UCSD-AML1 (cell line): ENCODE measurements at regions not wholly inside any gene's neighbourhood (a gene's known extent, or its start where the extent isn't known, plus 50 kb on each side); places are given as distances from the start of the nearest gene placed in this dataset.
"Not testable (repeated sequence)": the region's sequence is repeated elsewhere in the genome, so short reads cannot be mapped to it uniquely, and the experiment has no call there.

Experiments
- DNase-seq: peaks from one replicate; lab custom pipeline; 2025; ENCODE audit not compliant: unreplicated experiment; lab: John Stamatoyannopoulos, UW

- no peak for DNase-seq
Measured at GRCh38 chr14:85052646-85053045, 477.3 kb upstream of the FLRT2 start.

- no peak for DNase-seq
Measured at GRCh38 chr14:85054178-85054577, 475.8 kb upstream of the FLRT2 start.

GRCh38 chr14:85056267-85056666, 473.7 kb upstream of the FLRT2 start:
- DNase-seq, result no peak

GRCh38 chr14:85057221-85057620, 472.7 kb upstream of the FLRT2 start:
- DNase-seq, result no peak

- DNase-seq, result no peak
Measured at GRCh38 chr14:85058150-85058549, 471.8 kb upstream of the FLRT2 start.

GRCh38 chr14:85060121-85060520, 469.8 kb upstream of the FLRT2 start:
- DNase-seq, result no peak

- DNase-seq, result no peak
Measured at GRCh38 chr14:85061256-85061655, 468.7 kb upstream of the FLRT2 start.

GRCh38 chr14:85063747-85064146, 466.2 kb upstream of the FLRT2 start:
- DNase-seq, result no peak

GRCh38 chr14:85071447-85071846, 458.5 kb upstream of the FLRT2 start:
- DNase-seq, result no peak

GRCh38 chr14:85074955-85075354, 455.0 kb upstream of the FLRT2 start:
- DNase-seq, result no peak

GRCh38 chr14:85075694-85076476, 454.1 kb upstream of the FLRT2 start:
- no peak for DNase-seq

GRCh38 chr14:85077716-85078115, 452.2 kb upstream of the FLRT2 start:
- DNase-seq, result not testable (repeated sequence)

- DNase-seq, result peak; percentile 2
Measured at GRCh38 chr14:85079842-85080730, 449.9 kb upstream of the FLRT2 start.

- no peak for DNase-seq
Measured at GRCh38 chr14:85084344-85084743, 445.6 kb upstream of the FLRT2 start.

GRCh38 chr14:85085981-85086380, 444.0 kb upstream of the FLRT2 start:
- DNase-seq, result no peak

- no peak for DNase-seq
Measured at GRCh38 chr14:85087201-85087600, 442.7 kb upstream of the FLRT2 start.

GRCh38 chr14:85088192-85088591, 441.8 kb upstream of the FLRT2 start:
- DNase-seq, result no peak

- no peak for DNase-seq
Measured at GRCh38 chr14:85090681-85091080, 439.3 kb upstream of the FLRT2 start.

GRCh38 chr14:85093631-85094330, 436.2 kb upstream of the FLRT2 start:
- no peak for DNase-seq

GRCh38 chr14:85102591-85102990, 427.4 kb upstream of the FLRT2 start:
- DNase-seq, result no peak

- no peak for DNase-seq
Measured at GRCh38 chr14:85106506-85106905, 423.4 kb upstream of the FLRT2 start.

GRCh38 chr14:85112762-85113161, 417.2 kb upstream of the FLRT2 start:
- no peak for DNase-seq
